ENCODE measurements at regions not wholly inside any gene's neighbourhood (a gene's known extent, or its start where the extent isn't known, plus 50 kb on each side); places are given as distances from the start of the nearest gene placed in this dataset.

GRCh38 chr4:137599734-137600133, 67.4 kb upstream of the PCDH18 start:
- H3K27me3 ChIP-seq (ENCODE audit: insufficient read depth, low read length) = no peaks in the 10 kb centered on the region
- H3K36me3 ChIP-seq (ENCODE audit: insufficient read depth, low read length) = no peaks in the 10 kb centered on the region
- H3K27ac ChIP-seq (ENCODE audit: low read depth, low read length) = no peak overlapping the region
- no peaks in the 10 kb centered on the region for H3K4me1 ChIP-seq (ENCODE audit: control insufficient read depth, insufficient read depth, low read length, unreplicated experiment)
- H3K79me2 ChIP-seq (ENCODE audit: control insufficient read depth, insufficient read depth, low read length, unreplicated experiment) = no peaks in the 10 kb centered on the region
- H3K4me3 ChIP-seq (ENCODE audit: low read depth, low read length) = no peak overlapping the region
- H2AFZ ChIP-seq (ENCODE audit: low read length, unreplicated experiment) = no peak overlapping the region

DNA sequence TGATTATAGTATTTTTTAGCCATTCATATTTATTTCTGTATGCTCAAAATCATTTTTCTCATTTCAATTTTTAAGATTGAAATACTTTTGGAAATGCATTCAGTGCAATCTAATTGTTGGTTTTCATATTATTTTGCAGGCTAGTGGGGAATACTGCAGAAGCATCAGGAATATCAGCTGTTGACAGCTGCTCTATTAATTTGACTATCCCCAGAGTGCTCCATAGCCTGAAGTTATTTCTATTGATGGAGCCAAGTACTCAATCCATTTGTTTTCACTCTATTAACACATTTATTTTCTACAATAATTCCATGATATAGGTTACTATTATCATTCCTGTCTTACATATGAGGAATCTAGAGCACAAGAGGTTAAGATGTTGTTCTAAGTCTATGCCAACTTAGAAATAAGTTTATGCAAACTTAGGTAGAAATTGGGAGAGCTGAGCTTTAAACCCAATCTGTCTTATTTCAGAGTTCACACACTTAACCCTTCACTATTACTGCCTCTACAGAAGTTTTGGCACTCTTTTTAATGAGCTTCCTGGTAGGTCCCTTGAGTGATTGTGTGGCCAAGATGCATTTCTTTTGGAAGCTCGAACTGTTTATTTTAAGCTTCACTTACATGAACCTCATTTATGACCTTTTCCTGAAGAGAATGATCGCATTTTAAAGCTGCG, 65.6 kb upstream of the PCDH18 start:
- H3K36me3 ChIP-seq (ENCODE audit: insufficient read depth, low read length) = no peaks in the 10 kb centered on the region
- H3K79me2 ChIP-seq (ENCODE audit: control insufficient read depth, insufficient read depth, low read length, unreplicated experiment) = no peaks in the 10 kb centered on the region
- no peak overlapping the region for H3K4me3 ChIP-seq (ENCODE audit: low read depth, low read length)
- H2AFZ ChIP-seq (ENCODE audit: low read length, unreplicated experiment) = no peak overlapping the region
- H3K27me3 ChIP-seq (ENCODE audit: insufficient read depth, low read length) = no peaks in the 10 kb centered on the region
- no peaks in the 10 kb centered on the region for H3K4me1 ChIP-seq (ENCODE audit: control insufficient read depth, insufficient read depth, low read length, unreplicated experiment)
- H3K27ac ChIP-seq (ENCODE audit: low read depth, low read length) = no peak overlapping the region

- Histone ChIP-seq H2AFZ (ENCODE audit: low read length, unreplicated experiment) (no peak overlapping the region), H3K4me1 (ENCODE audit: control insufficient read depth, insufficient read depth, low read length, unreplicated experiment) (no peaks in the 10 kb centered on the region), H3K27me3 (ENCODE audit: insufficient read depth, low read length) (no peaks in the 10 kb centered on the region), H3K4me3 (ENCODE audit: low read depth, low read length) (no peak overlapping the region), H3K27ac (ENCODE audit: low read depth, low read length) (no peak overlapping the region), H3K79me2 (ENCODE audit: control insufficient read depth, insufficient read depth, low read length, unreplicated experiment) (no peaks in the 10 kb centered on the region), H3K36me3 (ENCODE audit: insufficient read depth, low read length) (no peaks in the 10 kb centered on the region)
Measured at GRCh38 chr4:137587796-137588195, 55.5 kb upstream of the PCDH18 start.

GRCh38 chr4:137583671-137584070, 51.4 kb upstream of the PCDH18 start:
- no peaks in the 10 kb centered on the region for H3K4me1 ChIP-seq (ENCODE audit: control insufficient read depth, insufficient read depth, low read length, unreplicated experiment)
- no peaks in the 10 kb centered on the region for H3K27me3 ChIP-seq (ENCODE audit: insufficient read depth, low read length)
- no peak overlapping the region for H3K27ac ChIP-seq (ENCODE audit: low read depth, low read length)
- H3K4me3 ChIP-seq (ENCODE audit: low read depth, low read length) = no peak overlapping the region
- H3K36me3 ChIP-seq (ENCODE audit: insufficient read depth, low read length) = no peaks in the 10 kb centered on the region
- H3K79me2 ChIP-seq (ENCODE audit: control insufficient read depth, insufficient read depth, low read length, unreplicated experiment) = no peaks in the 10 kb centered on the region
- H2AFZ ChIP-seq (ENCODE audit: low read length, unreplicated experiment) = no peak overlapping the region

Measured in ACC112 (cell line).